ENCODE measurements at regions not wholly inside any gene's neighbourhood (a gene's known extent, or its start where the extent isn't known, plus 50 kb on each side); places are given as distances from the start of the nearest gene placed in this dataset.
"Not testable (repeated sequence)": the region's sequence is repeated elsewhere in the genome, so short reads cannot be mapped to it uniquely, and the experiment has no call there.

- peak; percentile 37 for DNase-seq (ENCODE audit: low spot score)
Observed at GRCh38 chr6:137707590-137708360, 159.3 kb upstream of the TNFAIP3 start.

GRCh38 chr6:137708481-137708880 lies 158.6 kb upstream of the TNFAIP3 start:
- no peak for DNase-seq (ENCODE audit: low spot score)

GRCh38 chr6:137709424-137710236 lies 157.4 kb upstream of the TNFAIP3 start:
- no peak for DNase-seq (ENCODE audit: low spot score)

DNA sequence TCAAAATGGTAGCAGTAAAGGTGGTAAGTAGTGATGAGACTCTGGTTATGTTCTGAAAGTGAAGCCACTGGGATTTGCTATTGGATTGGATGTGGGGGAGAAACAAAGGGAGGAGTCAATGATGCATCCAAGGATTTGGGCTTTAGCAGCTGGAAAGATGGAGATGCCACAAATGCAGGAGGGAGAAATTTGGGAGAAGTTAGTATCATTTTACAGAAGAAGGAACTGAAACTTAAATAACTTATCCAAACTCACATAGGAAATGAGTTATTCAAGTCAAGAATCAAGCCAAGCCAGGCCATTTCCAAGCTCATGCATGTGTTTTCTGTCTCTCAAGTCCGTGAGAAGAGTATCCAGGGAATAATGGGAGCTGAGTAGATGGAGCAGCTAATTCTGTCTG lies 155.1 kb upstream of the TNFAIP3 start:
- DNase-seq (ENCODE audit: low spot score): no peak

DNA sequence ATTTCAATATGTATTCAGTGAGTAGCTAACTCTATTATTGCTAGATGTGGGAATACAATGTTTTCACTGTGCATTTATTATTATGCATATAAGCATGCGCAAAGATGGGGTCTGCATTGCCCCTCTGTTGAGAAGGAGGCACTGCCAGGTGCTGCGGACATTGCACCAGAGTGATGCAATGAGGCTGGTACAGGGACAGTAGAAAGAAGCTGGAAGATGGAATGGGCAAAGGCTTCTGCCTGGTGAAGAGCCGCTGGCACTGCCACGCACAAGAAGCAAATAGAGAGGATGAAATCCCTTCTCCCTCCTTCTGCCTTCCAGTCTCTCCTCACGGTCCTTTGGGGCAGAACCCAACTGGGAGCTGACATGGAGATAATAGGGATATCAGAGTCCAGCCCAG lies 154.5 kb upstream of the TNFAIP3 start:
- DNase-seq (ENCODE audit: low spot score): no peak

DNA sequence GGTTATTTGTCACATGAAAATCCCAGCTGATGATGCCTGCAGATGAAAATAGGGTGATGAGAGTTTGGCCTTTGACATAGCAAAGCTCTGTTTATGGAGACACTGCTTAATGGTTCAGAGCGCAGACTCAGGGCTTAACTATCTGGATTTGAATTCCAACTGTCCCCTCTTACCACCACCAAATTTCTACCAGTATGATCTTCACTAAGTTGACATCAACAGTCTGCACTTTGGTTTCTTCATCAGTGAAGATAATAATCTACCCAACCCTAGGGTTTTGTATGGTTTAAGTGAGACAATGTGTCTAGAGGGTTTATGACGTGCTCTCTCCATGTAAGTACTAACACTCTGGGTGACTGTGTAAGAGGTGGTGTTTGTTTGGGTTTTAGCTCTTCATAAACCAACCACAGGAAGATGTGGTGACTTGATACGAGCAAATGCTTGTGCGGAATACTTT lies 151.4 kb upstream of the TNFAIP3 start:
- no peak for DNase-seq (ENCODE audit: low spot score)

DNA sequence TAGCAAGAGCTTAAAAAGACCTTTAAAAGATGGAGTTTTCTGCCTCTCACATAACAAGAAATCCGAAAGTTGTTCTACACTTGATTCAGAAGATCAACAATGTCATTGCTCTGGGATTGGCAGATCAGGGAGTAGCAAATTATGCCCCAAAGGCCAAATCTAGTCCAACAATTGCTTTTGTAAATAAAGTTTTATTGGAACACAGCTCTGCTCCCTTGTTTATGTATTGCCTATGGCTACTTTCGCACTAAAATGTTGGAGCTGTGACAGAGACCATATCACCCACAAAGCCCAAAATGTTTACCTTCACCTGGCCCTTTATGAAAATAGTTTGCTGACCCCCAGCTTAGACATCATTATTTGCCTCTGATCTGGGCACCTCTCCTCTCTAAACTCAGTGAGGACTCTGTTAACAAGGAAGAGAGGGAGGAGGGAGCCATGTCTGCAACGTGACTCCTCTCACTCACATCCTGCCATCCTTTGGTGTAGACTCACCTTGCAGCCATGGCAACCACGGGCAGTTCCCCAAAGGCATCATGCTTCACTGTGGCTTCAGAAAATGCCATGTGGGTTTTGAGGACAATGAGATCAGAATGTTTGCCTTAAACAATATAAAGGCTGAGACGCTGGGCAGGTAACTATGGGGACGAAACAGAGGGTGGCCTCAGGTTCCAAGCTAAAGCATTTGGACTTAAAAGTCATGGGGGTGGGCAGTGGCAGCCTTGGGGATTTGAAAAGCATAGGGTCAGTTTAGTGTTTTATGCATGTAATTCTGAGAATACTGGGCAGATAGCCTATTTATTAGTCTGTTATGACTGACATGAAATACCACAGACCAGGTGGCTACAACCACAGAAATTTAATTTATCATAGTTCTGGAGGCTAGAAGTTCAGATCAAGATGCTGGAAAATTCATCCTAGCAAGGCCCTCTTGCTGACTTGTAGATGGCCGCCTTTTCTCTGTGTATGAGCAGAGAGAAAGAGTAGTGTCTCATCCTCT lies 149.7 kb upstream of the TNFAIP3 start:
- DNase-seq (ENCODE audit: low spot score): no peak

DNA sequence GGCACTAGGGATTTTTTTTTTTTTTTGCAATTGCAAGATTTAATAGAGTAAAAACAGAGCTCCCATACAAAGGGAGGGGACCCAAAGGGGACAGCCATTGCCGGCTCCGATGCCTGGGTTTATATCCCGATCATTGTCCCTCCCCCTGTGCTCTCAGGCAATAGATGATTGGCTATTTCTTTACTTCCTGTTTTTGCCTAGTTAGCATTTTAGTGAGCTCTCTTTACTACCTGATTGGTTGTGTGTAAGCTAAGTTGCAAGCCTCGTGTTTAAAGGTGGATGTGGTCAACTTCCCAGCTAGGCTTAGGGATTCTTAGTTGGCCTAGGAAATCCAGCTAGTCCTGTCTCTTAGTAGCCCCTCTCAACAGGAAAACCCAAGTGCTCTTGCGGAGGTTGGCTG lies 148.2 kb upstream of the TNFAIP3 start:
- DNase-seq (ENCODE audit: low spot score): not testable (repeated sequence)

DNA sequence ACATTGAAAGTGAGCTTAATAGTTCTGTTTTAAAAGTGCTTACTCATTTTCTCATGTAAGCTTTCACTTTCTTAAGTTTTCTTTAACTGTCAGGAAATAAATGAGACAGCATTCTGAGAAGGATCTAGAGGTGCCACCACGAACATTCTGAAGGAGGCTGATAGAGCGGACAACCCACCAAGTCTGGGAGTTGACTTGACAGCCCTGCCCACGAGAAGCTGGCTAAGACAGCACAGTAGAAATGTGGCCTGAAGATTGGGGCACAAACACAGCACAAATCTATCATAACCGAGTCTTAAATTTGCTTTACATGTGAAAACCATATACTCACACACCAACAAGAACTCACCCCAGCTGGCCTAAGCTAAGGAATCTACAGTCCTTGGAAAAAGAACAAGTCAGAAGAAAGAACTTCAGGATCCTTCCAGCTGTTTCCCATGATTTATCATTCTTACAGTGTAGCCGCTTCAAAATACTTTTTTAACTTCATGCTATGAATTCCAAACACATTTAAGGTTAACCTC lies 144.2 kb upstream of the TNFAIP3 start:
- DNase-seq (ENCODE audit: low spot score): no peak

- DNase-seq (ENCODE audit: low spot score): no peak
Observed at GRCh38 chr6:137723273-137724017, 143.6 kb upstream of the TNFAIP3 start.

GRCh38 chr6:137724018-137724403 lies 143.0 kb upstream of the TNFAIP3 start:
- DNase-seq (ENCODE audit: low spot score): no peak

- DNase-seq (ENCODE audit: low spot score): no peak
Observed at GRCh38 chr6:137724495-137725211, 142.4 kb upstream of the TNFAIP3 start.

DNA sequence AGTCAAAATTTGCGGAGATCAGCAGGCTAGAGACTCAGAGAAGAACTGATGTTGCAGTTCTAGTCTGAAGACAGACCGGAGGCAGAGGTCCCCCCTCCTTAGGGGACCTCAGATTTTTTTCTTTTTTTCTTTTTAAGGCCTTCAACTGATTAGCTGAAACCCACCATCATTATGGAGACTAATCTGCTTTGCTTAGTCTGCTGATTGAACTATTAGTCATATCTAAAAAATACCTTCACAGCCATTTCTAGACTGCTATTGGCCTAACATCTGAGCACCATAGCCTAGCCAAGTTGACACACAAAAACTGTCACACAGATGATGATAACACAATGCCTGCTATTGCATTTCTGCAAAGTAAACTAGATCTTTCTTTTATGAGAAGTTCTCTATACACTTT lies 141.1 kb upstream of the TNFAIP3 start:
- no peak for DNase-seq (ENCODE audit: low spot score)

DNA sequence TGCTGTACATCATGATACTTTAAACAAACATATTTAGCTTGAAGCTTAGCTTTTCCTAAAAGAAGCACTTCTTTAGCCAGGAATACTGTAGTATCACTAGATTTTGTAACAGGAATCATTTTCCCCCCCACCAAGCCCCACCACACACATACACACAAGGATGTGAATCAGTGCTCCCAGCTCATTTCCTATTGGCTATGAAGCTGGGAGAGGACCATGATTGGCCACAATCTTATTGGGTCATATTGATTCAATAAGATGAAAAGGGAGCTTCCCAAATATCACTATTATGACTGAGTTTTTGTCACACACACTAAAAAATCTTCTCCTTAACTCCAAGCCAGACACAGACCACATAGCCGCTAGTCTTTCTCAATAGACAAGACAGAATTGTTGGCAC lies 140.5 kb upstream of the TNFAIP3 start:
- DNase-seq (ENCODE audit: low spot score): no peak

DNA sequence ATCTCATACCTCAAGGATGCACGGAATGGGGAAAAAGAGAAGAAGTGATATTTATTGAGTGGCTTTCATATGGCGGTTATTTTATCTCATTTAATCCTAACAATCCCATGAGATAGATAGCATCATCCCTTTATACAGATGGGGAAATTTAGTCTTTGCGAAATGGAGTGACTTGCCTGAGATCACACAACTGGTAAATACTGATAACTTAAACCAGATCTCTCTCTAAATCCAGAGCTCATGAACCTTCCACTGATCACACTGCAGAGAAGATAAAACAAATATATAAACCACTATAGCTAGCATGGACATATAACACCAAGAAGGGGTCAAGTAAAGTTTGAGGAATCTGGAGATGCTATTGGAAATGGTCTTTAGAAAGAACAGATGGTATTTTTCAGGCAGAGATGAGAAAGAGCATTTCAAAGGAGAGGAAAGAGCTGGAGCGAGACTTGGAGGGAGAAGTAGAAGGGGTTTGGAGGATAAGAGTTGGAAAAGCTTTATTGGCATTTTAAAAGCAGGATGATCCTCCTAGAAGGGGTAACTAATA lies 139.8 kb upstream of the TNFAIP3 start:
- DNase-seq (ENCODE audit: low spot score): no peak

DNA sequence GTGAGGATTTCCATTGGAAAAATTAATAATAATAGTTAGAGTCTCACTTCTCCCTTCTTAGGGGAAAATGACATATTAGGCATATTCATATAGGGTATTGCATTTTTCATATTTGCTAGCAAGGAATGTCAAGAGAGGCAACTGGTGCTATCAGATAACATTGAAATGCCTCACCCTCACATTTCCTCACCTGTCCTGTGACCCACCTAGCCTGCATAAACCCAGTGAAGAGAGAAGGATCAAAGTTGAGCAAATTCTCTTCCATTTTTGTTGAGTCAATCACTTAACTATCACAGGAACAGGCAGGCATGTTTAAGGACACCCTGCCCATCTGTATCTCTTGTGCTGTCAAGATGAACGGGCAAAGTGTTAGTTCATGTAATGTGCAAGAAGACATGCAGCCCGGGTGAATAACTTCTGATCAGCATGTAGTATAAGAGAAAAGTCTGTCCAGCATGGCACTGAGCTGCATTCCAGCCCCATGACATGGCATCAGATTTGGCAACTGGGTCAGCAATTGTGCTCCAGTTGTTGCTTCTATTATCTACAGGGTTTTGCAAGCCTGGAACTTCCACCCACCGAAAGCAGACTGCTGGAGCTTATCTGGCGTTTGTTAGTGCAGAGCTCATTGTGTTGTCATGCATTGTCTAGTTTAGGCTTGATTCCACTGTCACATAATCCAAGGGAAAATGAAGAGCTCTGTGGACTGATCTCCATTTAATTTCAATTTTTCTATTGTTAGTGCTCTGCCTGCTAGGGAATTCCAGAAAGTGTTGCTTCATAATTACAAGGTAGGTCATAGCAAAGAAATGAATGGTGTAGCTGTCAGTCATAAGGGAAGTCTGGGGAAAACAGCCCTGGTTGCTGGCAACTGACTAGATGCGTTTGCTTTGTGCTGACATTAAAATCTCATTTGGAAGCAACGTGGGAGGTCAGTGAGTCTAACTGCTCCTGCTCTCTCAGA lies 138.4 kb upstream of the TNFAIP3 start:
- DNase-seq (ENCODE audit: low spot score): no peak

- DNase-seq (ENCODE audit: low spot score): no peak
Observed at GRCh38 chr6:137729866-137730629, 137.0 kb upstream of the TNFAIP3 start.

DNA sequence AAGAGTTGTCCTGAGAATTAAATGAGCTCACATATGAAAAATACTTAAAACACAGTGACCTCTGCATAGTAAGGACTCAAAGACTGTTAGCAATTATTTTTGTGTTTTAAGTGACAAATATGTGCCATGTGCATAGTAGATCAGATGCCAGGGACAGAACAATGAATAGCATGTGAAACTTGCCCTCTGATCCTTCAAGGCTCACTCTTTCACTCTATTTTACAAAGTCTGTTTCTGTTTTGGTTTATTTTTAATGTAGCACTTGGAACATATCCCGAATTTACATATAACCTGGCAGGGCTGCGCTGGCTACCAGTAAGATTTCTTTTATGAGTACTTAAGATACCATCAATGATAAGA lies 135.5 kb upstream of the TNFAIP3 start:
- DNase-seq (ENCODE audit: low spot score): no peak

Measured in SK-N-DZ (cell line).